ENCODE measurements at regions not wholly inside any gene's neighbourhood (a gene's known extent, or its start where the extent isn't known, plus 50 kb on each side); places are given as distances from the start of the nearest gene placed in this dataset.

DNA sequence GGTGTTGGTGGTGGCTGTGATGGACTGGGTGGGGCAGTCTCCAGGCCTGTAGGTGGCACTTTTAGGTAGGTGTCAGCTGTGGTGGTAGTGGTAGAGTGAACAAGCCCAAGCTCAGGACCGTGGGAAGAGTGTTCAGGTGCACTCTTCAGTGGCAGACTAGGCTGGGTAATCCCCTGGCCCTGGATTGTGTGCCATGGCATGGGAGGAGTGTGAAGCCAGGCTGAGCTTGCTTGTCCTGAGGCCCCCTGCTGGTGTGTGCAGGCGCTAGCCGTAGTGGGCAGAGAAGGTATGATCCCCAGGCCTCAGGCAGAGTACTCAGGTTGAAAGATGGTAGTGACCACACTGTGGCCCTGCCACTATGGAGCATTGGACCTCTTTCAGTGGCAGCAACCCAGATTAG is 850.3 kb downstream of the DSC3 start:
- Histone ChIP-seq H3K79me1 (ENCODE audit: insufficient read depth, low read depth, low read length, poor library complexity, severe bottlenecking) (no peaks in the 10 kb centered on the region), H2BK5ac (ENCODE audit: insufficient read length, low read length) (no peak overlapping the region), H3K9me3 (ENCODE audit: control insufficient read depth, low read depth, low read length) (no peaks in the 10 kb centered on the region), H2BK120ac (ENCODE audit: low read depth, low read length, poor library complexity, severe bottlenecking) (no peak overlapping the region), H2AK5ac (ENCODE audit: insufficient read length, low read length) (no peak overlapping the region), H3K56ac (ENCODE audit: insufficient read length, low read depth, low read length) (no peak overlapping the region), H4K8ac (replicated peaks; ENCODE audit: insufficient read length, low read depth, low read length) (no peak overlapping the region), H2BK20ac (ENCODE audit: low read depth, low read length, poor library complexity, severe bottlenecking) (no peak overlapping the region), H2BK15ac (ENCODE audit: low read depth, low read length) (no peak overlapping the region), H2BK12ac (ENCODE audit: insufficient read length, low read depth, low read length) (no peak overlapping the region), H2AFZ (ENCODE audit: low read length) (no peak overlapping the region), H3K23me2 (ENCODE audit: insufficient read length, low read depth, low read length, poor library complexity, severe bottlenecking) (no peaks in the 10 kb centered on the region), H3K23ac (ENCODE audit: insufficient read length, low read depth, low read length) (no peak overlapping the region), H3K27me3 (ENCODE audit: insufficient read depth, low read length) (no peaks in the 10 kb centered on the region), H3K9ac (ENCODE audit: extremely low read depth, insufficient read length, low read length) (no peak overlapping the region), H3T11ph (ENCODE audit: low read length) (no peak overlapping the region), H3K14ac (ENCODE audit: insufficient read depth, low read length) (no peak overlapping the region), H3K27ac (ENCODE audit: insufficient read length, low read depth, low read length) (no peak overlapping the region), H3K18ac (ENCODE audit: insufficient read length, low read depth, low read length) (no peak overlapping the region), H3K4me1 (ENCODE audit: insufficient read depth, low read length) (no peaks in the 10 kb centered on the region), H3K79me2 (ENCODE audit: insufficient read depth, low read length) (no peaks in the 10 kb centered on the region), H4K20me1 (ENCODE audit: control insufficient read depth, insufficient read depth, insufficient read length) (no peaks in the 10 kb centered on the region), H4K91ac (ENCODE audit: insufficient read length, low read depth, low read length) (no peak overlapping the region), H3K4ac (ENCODE audit: low read depth, low read length) (no peak overlapping the region), H4K5ac (ENCODE audit: insufficient read length, low read depth, low read length) (no peak overlapping the region), H3K4me2 (ENCODE audit: insufficient read depth, insufficient read length, low read length) (no peak overlapping the region)
- Mint-ChIP-seq H3K4me3 (no peak overlapping the region), H3K9me3 (peaks cover 24 to 43% of the 10 kb centered on the region in 2 experiments; a peak in 4 of 5 replicates), H3K27ac (no peak overlapping the region), H3K4me1 (no peaks in the 10 kb centered on the region), H3K27me3 (ENCODE audit: low read depth) (no peaks in the 10 kb centered on the region), H3K36me3 (ENCODE audit: insufficient read depth in 1 of 3, low read depth in 3 of 3) (peaks cover 2 to 30% (median 11%) of the 10 kb centered on the region in 3 experiments; a peak in 5 of 7 replicates)
- no CpG with 5 or more reads among the region's 3 CpGs for WGBS (ENCODE audit: extremely low coverage, insufficient read length, low lambda C conversion rate)
- TF ChIP-seq, protein P1, sequence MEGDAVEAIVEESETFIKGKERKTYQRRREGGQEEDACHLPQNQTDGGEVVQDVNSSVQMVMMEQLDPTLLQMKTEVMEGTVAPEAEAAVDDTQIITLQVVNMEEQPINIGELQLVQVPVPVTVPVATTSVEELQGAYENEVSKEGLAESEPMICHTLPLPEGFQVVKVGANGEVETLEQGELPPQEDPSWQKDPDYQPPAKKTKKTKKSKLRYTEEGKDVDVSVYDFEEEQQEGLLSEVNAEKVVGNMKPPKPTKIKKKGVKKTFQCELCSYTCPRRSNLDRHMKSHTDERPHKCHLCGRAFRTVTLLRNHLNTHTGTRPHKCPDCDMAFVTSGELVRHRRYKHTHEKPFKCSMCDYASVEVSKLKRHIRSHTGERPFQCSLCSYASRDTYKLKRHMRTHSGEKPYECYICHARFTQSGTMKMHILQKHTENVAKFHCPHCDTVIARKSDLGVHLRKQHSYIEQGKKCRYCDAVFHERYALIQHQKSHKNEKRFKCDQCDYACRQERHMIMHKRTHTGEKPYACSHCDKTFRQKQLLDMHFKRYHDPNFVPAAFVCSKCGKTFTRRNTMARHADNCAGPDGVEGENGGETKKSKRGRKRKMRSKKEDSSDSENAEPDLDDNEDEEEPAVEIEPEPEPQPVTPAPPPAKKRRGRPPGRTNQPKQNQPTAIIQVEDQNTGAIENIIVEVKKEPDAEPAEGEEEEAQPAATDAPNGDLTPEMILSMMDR (conservative IDR thresholded peaks at IDR 0.05), result peak; percentile 57
- DNase-seq, result peak; percentile 46
